Dermis microvascular lymphatic vessel endothelial cell (primary cell): ENCODE measurements at regions not wholly inside any gene's neighbourhood (a gene's known extent, or its start where the extent isn't known, plus 50 kb on each side); places are given as distances from the start of the nearest gene placed in this dataset.

Source experiments
- DNase-seq, 2 donors: peaks; one replicate each; pipeline versions ENCODE4 v3.0.0 to v3.0.0-alpha.2; 2010; ENCODE audit warnings: low read depth in 2 of 2

GRCh38 chr3:70899816-70900215, 587.4 kb upstream of the MDFIC2 start:
- DNase-seq = no peak

GRCh38 chr3:70890020-70890394, 577.6 kb upstream of the MDFIC2 start:
- no peak for DNase-seq

GRCh38 chr3:70889162-70890019, 577.0 kb upstream of the MDFIC2 start:
- DNase-seq = no peak

GRCh38 chr3:70885636-70886035, 573.2 kb upstream of the MDFIC2 start:
- DNase-seq = no peak

- peak in 1 of 2 donors; percentile 76 for DNase-seq
Observed at GRCh38 chr3:70882104-70882503, 569.7 kb upstream of the MDFIC2 start.

- DNase-seq = no peak
Observed at GRCh38 chr3:70880421-70880820, 568.0 kb upstream of the MDFIC2 start.

GRCh38 chr3:70876154-70876553, 563.7 kb upstream of the MDFIC2 start:
- DNase-seq = no peak

- no peak for DNase-seq
Observed at GRCh38 chr3:70874196-70874595, 561.8 kb upstream of the MDFIC2 start.

GRCh38 chr3:70873686-70874085, 561.2 kb upstream of the MDFIC2 start:
- DNase-seq = no peak

- no peak for DNase-seq
Observed at GRCh38 chr3:70871909-70872656, 559.6 kb upstream of the MDFIC2 start.

- no peak for DNase-seq
Observed at GRCh38 chr3:70870576-70870975, 558.1 kb upstream of the MDFIC2 start.

GRCh38 chr3:70868561-70868960, 556.1 kb upstream of the MDFIC2 start:
- no peak for DNase-seq

- peak in 1 of 2 donors; percentile 24 for DNase-seq
Observed at GRCh38 chr3:70863049-70863448, 550.6 kb upstream of the MDFIC2 start.

- DNase-seq = no peak
Observed at GRCh38 chr3:70861855-70862254, 549.4 kb upstream of the MDFIC2 start.

- peak in 1 of 2 donors; percentile 34 for DNase-seq
Observed at GRCh38 chr3:70861234-70861633, 548.8 kb upstream of the MDFIC2 start.

GRCh38 chr3:70857916-70858315, 545.5 kb upstream of the MDFIC2 start:
- DNase-seq = peak in 1 of 2 donors; percentile 25

- peak in 1 of 2 donors; percentile 71 for DNase-seq
Observed at GRCh38 chr3:70856414-70857162, 544.1 kb upstream of the MDFIC2 start.

- no peak for DNase-seq
Observed at GRCh38 chr3:70855149-70855548, 542.7 kb upstream of the MDFIC2 start.

- peak in 1 of 2 donors; percentile 57 for DNase-seq
Observed at GRCh38 chr3:70854108-70854507, 541.7 kb upstream of the MDFIC2 start.

GRCh38 chr3:70853161-70853944, 540.9 kb upstream of the MDFIC2 start:
- peak; percentile 33 to 79 for DNase-seq
